ENCODE measurements at regions not wholly inside any gene's neighbourhood (a gene's known extent, or its start where the extent isn't known, plus 50 kb on each side); places are given as distances from the start of the nearest gene placed in this dataset.

DNA sequence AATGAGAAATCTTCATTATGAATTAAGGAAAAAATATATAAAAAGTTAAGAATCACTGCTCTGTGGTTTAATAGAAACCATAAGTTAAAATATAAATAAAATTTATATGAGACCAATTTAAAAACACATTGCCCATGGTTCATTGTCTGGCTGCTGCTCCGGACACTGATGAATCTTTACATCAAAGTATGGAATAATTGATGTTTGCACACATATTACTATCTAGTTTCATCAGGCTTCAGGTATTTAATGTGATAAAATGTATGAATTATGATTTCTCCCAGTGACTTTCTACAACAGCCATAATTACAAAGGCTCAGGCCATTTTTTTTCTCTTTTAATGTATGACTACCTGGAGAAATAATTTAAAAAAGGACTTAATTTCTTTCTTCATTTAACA, 599.1 kb upstream of the PRMT6 start:
- TF ChIP-seq, protein P1, sequence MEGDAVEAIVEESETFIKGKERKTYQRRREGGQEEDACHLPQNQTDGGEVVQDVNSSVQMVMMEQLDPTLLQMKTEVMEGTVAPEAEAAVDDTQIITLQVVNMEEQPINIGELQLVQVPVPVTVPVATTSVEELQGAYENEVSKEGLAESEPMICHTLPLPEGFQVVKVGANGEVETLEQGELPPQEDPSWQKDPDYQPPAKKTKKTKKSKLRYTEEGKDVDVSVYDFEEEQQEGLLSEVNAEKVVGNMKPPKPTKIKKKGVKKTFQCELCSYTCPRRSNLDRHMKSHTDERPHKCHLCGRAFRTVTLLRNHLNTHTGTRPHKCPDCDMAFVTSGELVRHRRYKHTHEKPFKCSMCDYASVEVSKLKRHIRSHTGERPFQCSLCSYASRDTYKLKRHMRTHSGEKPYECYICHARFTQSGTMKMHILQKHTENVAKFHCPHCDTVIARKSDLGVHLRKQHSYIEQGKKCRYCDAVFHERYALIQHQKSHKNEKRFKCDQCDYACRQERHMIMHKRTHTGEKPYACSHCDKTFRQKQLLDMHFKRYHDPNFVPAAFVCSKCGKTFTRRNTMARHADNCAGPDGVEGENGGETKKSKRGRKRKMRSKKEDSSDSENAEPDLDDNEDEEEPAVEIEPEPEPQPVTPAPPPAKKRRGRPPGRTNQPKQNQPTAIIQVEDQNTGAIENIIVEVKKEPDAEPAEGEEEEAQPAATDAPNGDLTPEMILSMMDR (conservative IDR thresholded peaks at IDR 0.05; ENCODE audit: low read length) = no peak
- TF ChIP-seq EZH2phosphoT487 (IDR thresholded peaks at IDR 0.05; ENCODE audit: borderline replicate concordance) = no peak
